ENCODE measurements at regions not wholly inside any gene's neighbourhood (a gene's known extent, or its start where the extent isn't known, plus 50 kb on each side); places are given as distances from the start of the nearest gene placed in this dataset.

GRCh38 chr11:37804666-37805065 is 1206.6 kb upstream of the RAG2 start:
- TF ChIP-seq CTCF (IDR thresholded peaks at IDR 0.05; ENCODE audit: insufficient read depth, missing control alignments), result no peak
- FAIRE-seq, result no peak
- DNase-seq (ENCODE audit: insufficient read length, low spot score), result no peak

- no peak for DNase-seq (ENCODE audit: insufficient read length, low spot score)
- no peak for TF ChIP-seq CTCF (IDR thresholded peaks at IDR 0.05; ENCODE audit: insufficient read depth, missing control alignments)
- FAIRE-seq, result no peak
Measured at GRCh38 chr11:37788141-37788877, 1190.3 kb upstream of the RAG2 start.

GRCh38 chr11:37786214-37786755 is 1188.2 kb upstream of the RAG2 start:
- no peak for TF ChIP-seq CTCF (IDR thresholded peaks at IDR 0.05; ENCODE audit: insufficient read depth, missing control alignments)
- FAIRE-seq, result no peak
- no peak for DNase-seq (ENCODE audit: insufficient read length, low spot score)

DNA sequence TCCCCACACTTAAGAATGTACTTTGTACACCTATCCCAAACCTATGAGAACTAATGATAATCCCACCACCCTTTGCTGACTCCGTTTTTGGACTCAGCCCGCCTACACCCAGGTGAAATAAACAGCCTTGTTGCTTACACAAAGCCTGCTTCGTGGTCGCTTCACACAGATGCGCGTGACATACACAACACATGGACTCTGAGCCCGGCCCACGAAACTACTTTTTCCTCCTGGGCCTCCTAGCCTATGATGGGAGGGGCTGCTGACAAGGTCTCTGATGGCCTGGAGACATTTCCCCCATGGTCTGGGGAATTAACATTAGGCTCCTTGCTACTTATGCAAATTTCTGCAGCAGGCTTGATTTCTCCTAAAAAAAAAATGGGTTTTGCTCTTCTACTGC is 1176.4 kb upstream of the RAG2 start:
- no peak for TF ChIP-seq CTCF (IDR thresholded peaks at IDR 0.05; ENCODE audit: insufficient read depth, missing control alignments)
- FAIRE-seq, result no peak
- no peak for DNase-seq (ENCODE audit: insufficient read length, low spot score)

DNA sequence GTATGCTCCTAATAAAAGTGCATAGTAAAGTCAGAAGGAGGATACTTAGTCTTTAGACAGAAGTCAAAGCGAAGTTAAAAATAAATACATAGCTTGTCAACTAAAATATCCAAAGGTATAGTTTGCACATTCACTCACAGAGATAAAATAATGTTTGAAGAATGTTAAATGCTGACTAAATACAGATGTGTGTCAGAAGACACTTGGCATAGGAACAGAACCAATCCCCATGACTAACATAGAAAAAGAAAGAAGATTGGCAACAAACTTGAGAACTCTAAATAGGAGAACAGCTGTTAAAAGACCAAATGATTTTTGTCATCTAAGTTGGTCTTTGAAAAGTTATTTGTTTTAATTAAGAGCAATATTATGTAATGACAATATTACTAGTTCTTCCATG is 1172.1 kb upstream of the RAG2 start:
- FAIRE-seq (no peak), DNase-seq (ENCODE audit: insufficient read length, low spot score) (no peak)
- TF ChIP-seq CTCF (IDR thresholded peaks at IDR 0.05; ENCODE audit: insufficient read depth, missing control alignments), result no peak

- TF ChIP-seq CTCF (IDR thresholded peaks at IDR 0.05; ENCODE audit: insufficient read depth, missing control alignments), result no peak
- FAIRE-seq (no peak), DNase-seq (ENCODE audit: insufficient read length, low spot score) (no peak)
Measured at GRCh38 chr11:37762079-37762478, 1164.0 kb upstream of the RAG2 start.

- DNase-seq (ENCODE audit: insufficient read length, low spot score), result no peak
- TF ChIP-seq CTCF (IDR thresholded peaks at IDR 0.05; ENCODE audit: insufficient read depth, missing control alignments), result no peak
- no peak for FAIRE-seq
Measured at GRCh38 chr11:37755521-37755920, 1157.5 kb upstream of the RAG2 start.
